Upper lobe of left lung (tissue), 6 donors: ENCODE measurements at regions not wholly inside any gene's neighbourhood (a gene's known extent, or its start where the extent isn't known, plus 50 kb on each side); places are given as distances from the start of the nearest gene placed in this dataset.

Experiments used
- ATAC-seq, 2 donors: fragments of 200-7000 bp; cut with Tn5 transposase; one replicate each; pipeline ENCODE4 v1.9.1; 2022; ENCODE audit warnings: mild to moderate bottlenecking in 2 of 2, moderate library complexity in 2 of 2; ENCODE audit not compliant: low FRiP score in 2 of 2
- DNase-seq, 2 donors: peaks; one replicate each; pipeline ENCODE4 v3.0.0-alpha.2; 2019 to 2020
- H3K27ac ChIP-seq, 4 donors: fragments of 200-600 bp; sonication (generic); one replicate each; pipeline ENCODE4 v1.5.1; 2016 to 2019
- H3K27me3 ChIP-seq, 4 donors: fragments of 200-600 bp; sonication (generic); one replicate each; pipeline ENCODE4 v1.5.1; 2017 to 2019
- H3K36me3 ChIP-seq, 4 donors: fragments of 200-600 bp; sonication (generic); one replicate each; pipeline ENCODE4 v1.5.1; 2016 to 2019
- H3K4me1 ChIP-seq, 4 donors: fragments of 200-600 bp; sonication (generic); one replicate each; pipeline ENCODE4 v1.5.1; 2018 to 2019
- H3K4me3 ChIP-seq, 4 donors: fragments of 200-600 bp; sonication (generic); one replicate each; pipeline ENCODE4 v1.5.1; 2017 to 2019; ENCODE audit warnings: mild to moderate bottlenecking in 2 of 4, moderate library complexity in 1 of 4
- H3K9me3 ChIP-seq, 4 donors: fragments of 200-600 bp; sonication (generic); one replicate each; pipeline ENCODE4 v1.5.1; 2018 to 2019
- CTCF ChIP-seq, 6 experiments: fragments of 450-650 bp in 4 of 6; fragments of 200-600 bp in 2 of 6; sonication (generic) in 2 of 6; IDR thresholded peaks; one replicate each; pipeline ENCODE4 v1.5.1; 2016 to 2019; ENCODE audit warnings: antibody characterized with exemption in 6 of 6
- EP300 ChIP-seq, 4 donors: sonication (generic); formaldehyde crosslinking; IDR thresholded peaks; one replicate each; pipeline ENCODE4 v1.5.1; 2017; ENCODE audit warnings: antibody characterized with exemption in 4 of 4, control low read depth in 2 of 4
- POLR2A ChIP-seq, 4 donors: fragments of 450-650 bp; IDR thresholded peaks; one replicate each; pipeline ENCODE4 v1.5.1; 2016 to 2017; ENCODE audit warnings: antibody characterized with exemption in 4 of 4, mild to moderate bottlenecking in 2 of 4
- POLR2AphosphoS5 ChIP-seq, 2 donors: sonication (generic); formaldehyde crosslinking; IDR thresholded peaks; one replicate each; pipeline ENCODE4 v1.5.1; 2017; ENCODE audit warnings: antibody characterized with exemption in 2 of 2
- WGBS, 2 donors: methylation state at CpG; one replicate each; pipeline ENCODE4 v1.1.5; 2017 to 2018; 5-methylcytosine and 5-hydroxymethylcytosine counted together
- donor health status: DM: no; HTN: no; CAD: no; lungs with moderate emphysema.
- donor health status: DM: no; HTN: yes; CAD: no; lungs with severe emphysema.

DNA sequence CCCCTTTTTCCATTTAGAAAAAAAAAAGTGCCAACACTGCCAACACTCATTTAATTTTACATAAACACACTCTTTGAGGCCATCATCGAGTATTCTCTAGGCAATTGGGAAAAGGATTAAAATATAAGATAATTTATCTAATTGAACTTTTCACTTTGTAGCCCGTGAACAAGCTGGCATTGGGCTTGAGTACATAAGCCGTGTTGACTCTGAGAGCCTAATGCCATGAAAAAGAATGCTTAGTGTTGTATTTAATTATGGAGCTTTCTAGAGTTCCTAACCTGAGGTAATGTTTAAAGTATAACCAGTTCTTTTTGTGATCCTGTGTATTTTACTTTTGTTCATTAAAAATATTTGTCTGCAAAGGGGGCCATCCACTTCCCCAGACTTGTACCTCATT is 193.8 kb downstream of the LYPLAL1 start:
- no peaks in the 10 kb centered on the region for H3K4me1 ChIP-seq
- no peak for ATAC-seq

GRCh38 chr1:219365451-219365850 is 191.8 kb downstream of the LYPLAL1 start:
- WGBS, 2 donors: 100% methylated on average over 1 of the region's 1 CpG
- no peak for ATAC-seq
- TF ChIP-seq EP300 (IDR thresholded peaks at IDR 0.05) (no peak), POLR2AphosphoS5 (IDR thresholded peaks at IDR 0.05) (no peak), CTCF (IDR thresholded peaks at IDR 0.05) (no peak), POLR2A (IDR thresholded peaks at IDR 0.05) (no peak)
- DNase-seq: no peak
- no peaks in the 10 kb centered on the region for H3K27me3 ChIP-seq
- no peak overlapping the region for H3K4me3 ChIP-seq
- no peaks in the 10 kb centered on the region for H3K36me3 ChIP-seq
- H3K27ac ChIP-seq: no peak overlapping the region
- no peaks in the 10 kb centered on the region for H3K9me3 ChIP-seq
- H3K4me1 ChIP-seq: no peaks in the 10 kb centered on the region

More for the DNA sequence above, 193.8 kb downstream of the LYPLAL1 start:
- Histone ChIP-seq H3K4me3 (no peak overlapping the region), H3K36me3 (no peaks in the 10 kb centered on the region), H3K9me3 (no peaks in the 10 kb centered on the region), H3K27me3 (no peaks in the 10 kb centered on the region), H3K27ac (no peak overlapping the region)
- no peak for DNase-seq
- 72% methylated on average over 3 of the region's 3 CpGs for WGBS, 2 donors
- no peak for TF ChIP-seq POLR2AphosphoS5 (IDR thresholded peaks at IDR 0.05)
- TF ChIP-seq POLR2A (IDR thresholded peaks at IDR 0.05): no peak
- no peak for TF ChIP-seq CTCF (IDR thresholded peaks at IDR 0.05)
- TF ChIP-seq EP300 (IDR thresholded peaks at IDR 0.05): no peak

DNA sequence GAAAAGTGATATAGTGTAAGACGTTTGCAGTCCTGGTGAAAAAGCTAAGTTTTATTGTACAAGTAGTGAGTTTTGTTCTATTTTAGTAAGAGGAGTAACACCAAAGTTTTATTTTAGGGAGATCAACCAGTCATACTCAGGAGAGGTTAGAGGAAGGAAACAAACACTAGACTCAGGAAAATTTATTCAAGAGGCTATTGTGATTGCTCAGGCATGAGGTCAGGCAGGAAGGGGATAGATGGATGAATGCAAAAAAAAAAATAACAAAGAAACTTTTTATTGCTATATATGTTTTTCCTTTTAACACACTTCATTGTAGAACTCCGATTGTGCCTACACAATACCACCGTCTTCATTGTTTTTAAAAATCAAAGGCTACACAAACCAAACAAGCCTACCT is 189.0 kb downstream of the LYPLAL1 start:
- Histone ChIP-seq H3K9me3 (no peaks in the 10 kb centered on the region), H3K36me3 (no peaks in the 10 kb centered on the region), H3K4me3 (no peak overlapping the region), H3K27ac (no peak overlapping the region), H3K27me3 (no peaks in the 10 kb centered on the region), H3K4me1 (no peaks in the 10 kb centered on the region)
- WGBS, 2 donors: 55 to 58% methylated on average over 3 of the region's 3 CpGs
- ATAC-seq: no peak
- TF ChIP-seq CTCF (IDR thresholded peaks at IDR 0.05) (no peak), EP300 (IDR thresholded peaks at IDR 0.05) (no peak), POLR2A (IDR thresholded peaks at IDR 0.05) (no peak), POLR2AphosphoS5 (IDR thresholded peaks at IDR 0.05) (no peak)
- DNase-seq: no peak

GRCh38 chr1:219359126-219359525 is 185.4 kb downstream of the LYPLAL1 start:
- Histone ChIP-seq H3K4me3 (no peak overlapping the region), H3K9me3 (no peaks in the 10 kb centered on the region), H3K36me3 (no peaks in the 10 kb centered on the region), H3K4me1 (no peaks in the 10 kb centered on the region), H3K27me3 (no peaks in the 10 kb centered on the region), H3K27ac (no peak overlapping the region)
- no peak for DNase-seq
- WGBS, 2 donors: 71 to 79% methylated on average over 2 of the region's 2 CpGs
- TF ChIP-seq POLR2AphosphoS5 (IDR thresholded peaks at IDR 0.05) (no peak), CTCF (IDR thresholded peaks at IDR 0.05) (no peak), EP300 (IDR thresholded peaks at IDR 0.05) (no peak), POLR2A (IDR thresholded peaks at IDR 0.05) (no peak)
- no peak for ATAC-seq

DNA sequence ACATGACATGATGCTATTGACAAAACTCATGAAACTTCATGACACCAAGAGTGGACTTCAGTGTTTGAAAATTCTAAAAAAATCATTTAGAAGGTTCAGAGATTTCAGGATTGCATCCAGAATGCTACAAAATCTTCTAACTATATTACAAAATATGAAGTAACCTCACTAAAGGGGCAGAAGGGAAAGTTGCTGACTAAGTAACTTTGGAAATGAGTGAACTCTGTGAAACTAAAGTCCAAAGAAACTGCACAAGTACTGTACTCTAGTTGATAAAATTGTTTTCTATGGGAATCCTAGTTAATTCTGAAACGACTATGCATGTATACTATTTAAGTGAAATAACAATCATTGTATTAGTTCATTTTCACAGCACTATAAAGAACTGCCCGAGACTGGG is 184.4 kb downstream of the LYPLAL1 start:
- Histone ChIP-seq H3K4me3 (no peak overlapping the region), H3K4me1 (no peaks in the 10 kb centered on the region), H3K27ac (no peak overlapping the region), H3K9me3 (no peaks in the 10 kb centered on the region), H3K36me3 (no peaks in the 10 kb centered on the region), H3K27me3 (no peaks in the 10 kb centered on the region)
- ATAC-seq (no peak), DNase-seq (no peak)
- WGBS, 2 donors: 88% methylated on average over 2 of the region's 2 CpGs
- TF ChIP-seq CTCF (IDR thresholded peaks at IDR 0.05) (no peak), POLR2AphosphoS5 (IDR thresholded peaks at IDR 0.05) (no peak)
